ENCODE measurements at regions not wholly inside any gene's neighbourhood (a gene's known extent, or its start where the extent isn't known, plus 50 kb on each side); places are given as distances from the start of the nearest gene placed in this dataset.

DNA sequence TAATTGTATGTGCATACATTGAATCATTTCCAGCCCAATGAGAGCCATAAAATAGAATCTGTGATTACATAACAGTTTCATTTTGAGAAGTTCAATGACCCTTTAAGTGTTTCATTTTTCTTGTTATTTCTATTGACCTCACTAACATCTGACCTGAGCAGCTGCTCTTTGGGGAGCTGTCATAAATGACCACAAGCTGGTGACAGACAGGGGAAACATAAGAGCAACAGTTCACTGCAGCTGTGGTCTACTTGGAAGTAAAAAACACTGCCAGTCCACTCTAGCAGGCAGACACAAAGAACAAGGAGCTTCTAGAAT is 265.4 kb downstream of the DTWD2 start:
- Histone ChIP-seq H4K20me1 (ENCODE audit: insufficient read depth) (no peaks in the 10 kb centered on the region), H3K4me2 (no peak overlapping the region), H3K36me3 (ENCODE audit: low read depth) (no peaks in the 10 kb centered on the region), H3K9me2 (ENCODE audit: insufficient read depth) (no peaks in the 10 kb centered on the region), H3F3A (ENCODE audit: insufficient read depth, low read depth) (no peaks in the 10 kb centered on the region), H3K27me3 (ENCODE audit: insufficient read depth, low read depth) (no peaks in the 10 kb centered on the region), H3K27ac (no peak overlapping the region), H2AFZ (no peak overlapping the region), H3K4me1 (replicated peaks; ENCODE audit: insufficient read depth) (no peaks in the 10 kb centered on the region), H3K79me2 (ENCODE audit: low read depth) (no peaks in the 10 kb centered on the region), H3K9me3 (ENCODE audit: insufficient read depth, low read depth) (no peaks in the 10 kb centered on the region), H3K4me3 (no peak overlapping the region)
- no TSS peak for BruUV-seq (replicated peaks)
- intact Hi-C loops (cut with micrococcal nuclease; ENCODE audit: unreplicated experiment): no loop called here
- ChIA-PET POLR2A (ENCODE audit: unreplicated experiment) (no interaction called here), CTCF (no interaction called here)
- TF ChIP-seq, protein P1, sequence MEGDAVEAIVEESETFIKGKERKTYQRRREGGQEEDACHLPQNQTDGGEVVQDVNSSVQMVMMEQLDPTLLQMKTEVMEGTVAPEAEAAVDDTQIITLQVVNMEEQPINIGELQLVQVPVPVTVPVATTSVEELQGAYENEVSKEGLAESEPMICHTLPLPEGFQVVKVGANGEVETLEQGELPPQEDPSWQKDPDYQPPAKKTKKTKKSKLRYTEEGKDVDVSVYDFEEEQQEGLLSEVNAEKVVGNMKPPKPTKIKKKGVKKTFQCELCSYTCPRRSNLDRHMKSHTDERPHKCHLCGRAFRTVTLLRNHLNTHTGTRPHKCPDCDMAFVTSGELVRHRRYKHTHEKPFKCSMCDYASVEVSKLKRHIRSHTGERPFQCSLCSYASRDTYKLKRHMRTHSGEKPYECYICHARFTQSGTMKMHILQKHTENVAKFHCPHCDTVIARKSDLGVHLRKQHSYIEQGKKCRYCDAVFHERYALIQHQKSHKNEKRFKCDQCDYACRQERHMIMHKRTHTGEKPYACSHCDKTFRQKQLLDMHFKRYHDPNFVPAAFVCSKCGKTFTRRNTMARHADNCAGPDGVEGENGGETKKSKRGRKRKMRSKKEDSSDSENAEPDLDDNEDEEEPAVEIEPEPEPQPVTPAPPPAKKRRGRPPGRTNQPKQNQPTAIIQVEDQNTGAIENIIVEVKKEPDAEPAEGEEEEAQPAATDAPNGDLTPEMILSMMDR (conservative IDR thresholded peaks at IDR 0.05): no peak
- no peak for TF ChIP-seq EZH2 (IDR thresholded peaks at IDR 0.05; ENCODE audit: low read depth)
- no peak for DNase-seq

DNA sequence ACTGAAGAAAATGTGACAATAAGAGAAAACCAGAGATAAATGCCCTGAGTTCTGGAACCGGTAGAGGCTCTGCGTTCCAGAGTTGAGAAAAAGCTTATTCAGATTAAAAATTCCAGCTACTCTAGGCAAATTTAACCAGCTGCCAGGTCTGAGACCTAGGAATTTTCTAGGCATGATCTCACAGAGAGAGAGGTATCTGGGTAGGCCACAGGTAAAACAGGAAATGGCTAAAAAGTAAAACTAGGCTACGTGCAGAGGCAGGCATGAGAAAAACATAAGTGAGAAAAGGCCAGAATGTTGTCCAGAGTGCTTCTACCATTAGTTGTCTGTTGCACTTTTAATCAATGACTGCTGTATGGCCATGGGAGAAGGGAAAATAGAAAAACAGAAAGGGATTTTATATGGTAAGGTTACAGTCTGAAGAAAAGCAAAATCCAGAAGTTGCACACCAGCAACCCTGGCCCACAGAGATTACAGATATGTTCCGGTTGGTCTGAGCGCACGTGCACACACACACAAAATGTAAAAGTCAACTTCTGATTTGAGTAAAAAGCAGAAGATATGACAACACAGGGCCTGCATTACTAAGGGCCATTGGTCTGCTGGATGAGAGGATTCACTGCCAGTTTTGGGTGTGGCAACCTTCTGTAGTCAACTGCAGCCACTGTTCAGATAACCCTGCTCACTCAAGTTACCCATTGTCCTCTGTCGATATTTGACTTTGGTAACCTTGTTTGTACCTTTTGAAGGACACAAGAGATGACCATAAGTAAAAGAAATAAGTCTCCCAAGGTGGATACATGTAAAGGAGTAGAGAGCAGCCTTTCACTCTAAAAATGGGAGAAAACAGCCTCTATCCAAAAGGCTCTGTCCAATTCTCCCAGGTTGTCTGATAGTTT is 266.0 kb downstream of the DTWD2 start:
- Histone ChIP-seq H3F3A (ENCODE audit: insufficient read depth, low read depth) (no peaks in the 10 kb centered on the region), H3K27ac (no peak overlapping the region), H3K4me1 (replicated peaks; ENCODE audit: insufficient read depth) (no peaks in the 10 kb centered on the region), H3K4me3 (no peak overlapping the region), H3K9me2 (ENCODE audit: insufficient read depth) (no peaks in the 10 kb centered on the region), H3K36me3 (ENCODE audit: low read depth) (no peaks in the 10 kb centered on the region), H2AFZ (no peak overlapping the region), H4K20me1 (ENCODE audit: insufficient read depth) (no peaks in the 10 kb centered on the region), H3K4me2 (no peak overlapping the region), H3K79me2 (ENCODE audit: low read depth) (no peaks in the 10 kb centered on the region), H3K27me3 (ENCODE audit: insufficient read depth, low read depth) (no peaks in the 10 kb centered on the region), H3K9me3 (ENCODE audit: insufficient read depth, low read depth) (no peaks in the 10 kb centered on the region)
- no TSS peak for BruUV-seq (replicated peaks)
- CTCF ChIA-PET: no interaction called here
- POLR2A ChIA-PET (ENCODE audit: unreplicated experiment): no interaction called here
- intact Hi-C loops (cut with micrococcal nuclease; ENCODE audit: unreplicated experiment): no loop called here
- DNase-seq: no peak
- TF ChIP-seq EZH2 (IDR thresholded peaks at IDR 0.05; ENCODE audit: low read depth): no peak
- TF ChIP-seq, protein P1 (conservative IDR thresholded peaks at IDR 0.05): no peak

DNA sequence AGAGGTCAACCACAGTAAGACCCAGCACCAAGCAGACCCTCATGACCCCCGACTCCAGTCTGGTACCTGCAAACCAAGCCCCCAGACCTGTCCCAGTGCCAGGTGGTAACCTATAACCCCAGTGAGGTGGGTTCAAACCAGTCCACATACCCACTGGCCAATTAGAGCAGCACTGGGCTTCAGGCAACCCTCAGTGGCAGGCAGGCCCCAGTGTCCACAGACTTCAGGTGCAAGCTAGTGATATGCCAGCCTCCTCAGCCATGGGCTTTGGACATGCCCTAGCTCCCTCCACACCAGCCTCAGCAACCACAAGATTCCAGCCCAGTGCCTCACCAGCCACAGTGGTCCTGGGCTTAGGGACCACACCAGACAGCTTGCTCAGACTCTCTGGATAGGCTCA is 276.6 kb downstream of the DTWD2 start:
- no peak for DNase-seq
- ChIA-PET POLR2A (ENCODE audit: unreplicated experiment) (no interaction called here), CTCF (no interaction called here)
- TF ChIP-seq, protein P1 (conservative IDR thresholded peaks at IDR 0.05): no peak
- TF ChIP-seq EZH2 (IDR thresholded peaks at IDR 0.05; ENCODE audit: low read depth): no peak
- Histone ChIP-seq H3K4me3 (no peak overlapping the region), H2AFZ (no peak overlapping the region), H3K79me2 (ENCODE audit: low read depth) (no peaks in the 10 kb centered on the region), H3K36me3 (ENCODE audit: low read depth) (no peaks in the 10 kb centered on the region), H3F3A (ENCODE audit: insufficient read depth, low read depth) (no peaks in the 10 kb centered on the region), H4K20me1 (ENCODE audit: insufficient read depth) (no peaks in the 10 kb centered on the region), H3K27ac (no peak overlapping the region), H3K4me1 (replicated peaks; ENCODE audit: insufficient read depth) (no peaks in the 10 kb centered on the region), H3K4me2 (no peak overlapping the region), H3K9me3 (ENCODE audit: insufficient read depth, low read depth) (no peaks in the 10 kb centered on the region; the same call in 1 of the 2 replicates), H3K9me2 (ENCODE audit: insufficient read depth) (no peaks in the 10 kb centered on the region), H3K27me3 (ENCODE audit: insufficient read depth, low read depth) (no peaks in the 10 kb centered on the region)
- intact Hi-C loops (cut with micrococcal nuclease; ENCODE audit: unreplicated experiment): no loop called here
- no TSS peak for BruUV-seq (replicated peaks)
